ENCODE measurements at regions not wholly inside any gene's neighbourhood (a gene's known extent, or its start where the extent isn't known, plus 50 kb on each side); places are given as distances from the start of the nearest gene placed in this dataset.

GRCh38 chr6:166774770-166775169 lies 147.7 kb upstream of the RPS6KA2 start:
- H3K4me1 ChIP-seq (ENCODE audit: control insufficient read depth, insufficient read depth, low read length): no peaks in the 10 kb centered on the region
- TF ChIP-seq ZNF23 (tag by site-specific recombination; IDR thresholded peaks at IDR 0.05; ENCODE audit: borderline replicate concordance) (no peak), FEZF1 (tag by site-specific recombination; IDR thresholded peaks at IDR 0.05) (no peak), ZNF341 (tag by site-specific recombination; IDR thresholded peaks at IDR 0.05; ENCODE audit: low read depth) (no peak), ZNF596 (tag by site-specific recombination; IDR thresholded peaks at IDR 0.05) (no peak), ZNF37A (tag by site-specific recombination; IDR thresholded peaks at IDR 0.05) (no peak)
- no peak overlapping the region for H3K27ac ChIP-seq (ENCODE audit: extremely low read depth, low read depth, low read length)
- no peaks in the 10 kb centered on the region for H3K9me3 ChIP-seq (ENCODE audit: control insufficient read depth, insufficient read depth, low read depth, low read length)
- H3K36me3 ChIP-seq (ENCODE audit: control insufficient read depth in 2 of 2, insufficient read depth in 1 of 2, low read length in 2 of 2): no peaks in the 10 kb centered on the region
- no peak overlapping the region for H3K4me3 ChIP-seq (ENCODE audit: low read depth, low read length)
- ChIA-PET CTCF (interaction anchor here (0.6 to 7.4 kb wide), 52 partner anchors 8 to 969 kb away, joined by 3 to 120 read pairs (median 4); partner anchors contain the start of gene RNASET2), POLR2A (interaction anchor here (1.5 kb wide), 1 partner anchor 147 kb away, joined by 3 read pairs; the partner anchor contains the start of gene RPS6KA2)

- ChIA-PET POLR2A (interaction anchor here (0.6 to 1.5 kb wide), 2 partner anchors 9 to 147 kb away, joined by 3 read pairs; partner anchors contain the start of gene RPS6KA2), CTCF (interaction anchor here (0.6 to 7.4 kb wide), 33 partner anchors 9 to 970 kb away, joined by 3 to 120 read pairs (median 5); no protein-coding TSS in a partner anchor)
- H3K27ac ChIP-seq (ENCODE audit: extremely low read depth, low read depth, low read length): no peak overlapping the region
- H3K9me3 ChIP-seq (ENCODE audit: control insufficient read depth, insufficient read depth, low read depth, low read length): no peaks in the 10 kb centered on the region
- H3K4me3 ChIP-seq (ENCODE audit: low read depth, low read length): no peak overlapping the region
- H3K36me3 ChIP-seq (ENCODE audit: control insufficient read depth in 2 of 2, insufficient read depth in 1 of 2, low read length in 2 of 2): no peaks in the 10 kb centered on the region
- no peak for TF ChIP-seq ZNF555 (tag by site-specific recombination; conservative IDR thresholded peaks at IDR 0.05)
- no peak for TF ChIP-seq ZNF549 (tag by site-specific recombination; IDR thresholded peaks at IDR 0.05)
- TF ChIP-seq ZNF48 (tag by site-specific recombination; IDR thresholded peaks at IDR 0.05): no peak
- TF ChIP-seq ZNF157 (tag by site-specific recombination; IDR thresholded peaks at IDR 0.05): no peak
- no peak for TF ChIP-seq TSHZ1 (tag by site-specific recombination; IDR thresholded peaks at IDR 0.05; ENCODE audit: borderline replicate concordance)
- TF ChIP-seq ZNF488 (tag by site-specific recombination; IDR thresholded peaks at IDR 0.05): no peak
- TF ChIP-seq ZBTB7A (tag by site-specific recombination; IDR thresholded peaks at IDR 0.05; ENCODE audit: low read depth): no peak
- no peak for TF ChIP-seq ZNF645 (tag by site-specific recombination; IDR thresholded peaks at IDR 0.05)
- TF ChIP-seq ZNF394 (tag by site-specific recombination; IDR thresholded peaks at IDR 0.05; ENCODE audit: borderline replicate concordance): no peak
- no peak for TF ChIP-seq GLIS2 (tag by site-specific recombination; IDR thresholded peaks at IDR 0.05)
- TF ChIP-seq ZNF18 (tag by site-specific recombination; IDR thresholded peaks at IDR 0.05): no peak
- H3K4me1 ChIP-seq (ENCODE audit: control insufficient read depth, insufficient read depth, low read length): no peaks in the 10 kb centered on the region
These were observed 147.2 kb upstream of the RPS6KA2 start for GRCh38 chr6:166774292-166774691.

Data from HEK293 (cell line).